DOHH2 (cell line): ENCODE measurements at regions not wholly inside any gene's neighbourhood (a gene's known extent, or its start where the extent isn't known, plus 50 kb on each side); places are given as distances from the start of the nearest gene placed in this dataset.

Experiments used
- H3F3A ChIP-seq: fragments of 200-600 bp; sonication (generic), shearing (Covaris generic); 2 replicates; pipeline ENCODE4 v1.6.0; 2016; ENCODE audit warnings: antibody characterized with exemption, mild to moderate bottlenecking; ENCODE audit not compliant: control insufficient read depth, insufficient read depth
- H3K27ac ChIP-seq: fragments of 200-600 bp; sonication (generic); 2 replicates; pipeline ENCODE4 v1.5.1; 2014; ENCODE audit warnings: low read depth, mild to moderate bottlenecking, low read length, moderate library complexity
- H3K27me3 ChIP-seq: fragments of 200-600 bp; sonication (generic); 2 replicates; pipeline ENCODE4 v1.6.1; 2014; ENCODE audit warnings: mild to moderate bottlenecking, low read length, mixed read lengths; ENCODE audit not compliant: control insufficient read depth
- H3K36me3 ChIP-seq: fragments of 200-600 bp; sonication (generic); 2 replicates; pipeline ENCODE4 v1.6.1; 2014; ENCODE audit warnings: mild to moderate bottlenecking, low read length, moderate library complexity, mixed read lengths; ENCODE audit not compliant: control insufficient read depth
- H3K4me1 ChIP-seq: fragments of 200-600 bp; sonication (generic); 2 replicates; pipeline ENCODE4 v1.6.1; 2014; ENCODE audit warnings: mild to moderate bottlenecking, low read length, mixed read lengths; ENCODE audit not compliant: control insufficient read depth
- H3K4me2 ChIP-seq: fragments of 200-600 bp; sonication (generic); 2 replicates; pipeline ENCODE4 v1.6.0; 2014; ENCODE audit warnings: mild to moderate bottlenecking, low read length, moderate library complexity
- H3K4me3 ChIP-seq: fragments of 200-600 bp; sonication (generic); 2 replicates; pipeline ENCODE4 v1.5.1; 2014; ENCODE audit warnings: mild to moderate bottlenecking, low read length, mixed read lengths
- H3K79me2 ChIP-seq: fragments of 200-600 bp; sonication (generic); 2 replicates; pipeline ENCODE4 v1.6.1; 2014; ENCODE audit warnings: mild to moderate bottlenecking, low read length, mixed read lengths; ENCODE audit not compliant: control insufficient read depth
- H3K9me2 ChIP-seq: fragments of 200-600 bp; sonication (generic); replicated peaks from 2 replicates; pipeline ENCODE4 v1.6.1; 2014; ENCODE audit warnings: mild to moderate bottlenecking, low read length, mixed read lengths; ENCODE audit not compliant: control insufficient read depth
- H3K9me3 ChIP-seq: fragments of 200-600 bp; sonication (generic); 2 replicates; pipeline ENCODE4 v1.6.1; 2014; ENCODE audit warnings: antibody characterized with exemption, low read length, mixed read lengths; ENCODE audit not compliant: control insufficient read depth, insufficient read depth
- H4K20me1 ChIP-seq: fragments of 200-600 bp; sonication (generic); 2 replicates; pipeline ENCODE4 v1.6.0; 2014; ENCODE audit warnings: low read depth, mild to moderate bottlenecking, antibody characterized with exemption, low read length, moderate library complexity; ENCODE audit not compliant: control insufficient read depth, insufficient read depth
- CTCF ChIP-seq: fragments of 200-600 bp; sonication (generic); IDR thresholded peaks from one replicate; pipeline ENCODE4 v1.5.1; 2014; ENCODE audit warnings: antibody characterized with exemption, mild to moderate bottlenecking, low read depth, low read length; ENCODE audit not compliant: poor library complexity, severe bottlenecking
- EZH2phosphoT487 ChIP-seq: fragments of 200-600 bp; sonication (generic); IDR thresholded peaks from 2 replicates; pipeline ENCODE4 v1.6.1; 2017; ENCODE audit warnings: borderline replicate concordance, mild to moderate bottlenecking, antibody characterized with exemption, low read length, moderate library complexity, mixed read lengths

GRCh38 chr18:57943723-57944122, 100.3 kb upstream of the NEDD4L start:
- Histone ChIP-seq H3K9me3 (no peaks in the 10 kb centered on the region), H4K20me1 (no peaks in the 10 kb centered on the region), H3K4me2 (no peak overlapping the region), H3K36me3 (no peaks in the 10 kb centered on the region), H3K9me2 (no peaks in the 10 kb centered on the region), H3K27me3 (0 out of 2 replicates have a peak, but pooled peaks cover 3% of the 10 kb centered on the region), H3K4me3 (no peak overlapping the region), H3F3A (no peaks in the 10 kb centered on the region), H3K27ac (no peak overlapping the region), H3K4me1 (peaks cover 26% of the 10 kb centered on the region), H3K79me2 (no peaks in the 10 kb centered on the region)
- no peak for TF ChIP-seq CTCF
- TF ChIP-seq EZH2phosphoT487: no peak

- Histone ChIP-seq H3K79me2 (no peaks in the 10 kb centered on the region), H3K27me3 (0 out of 2 replicates have a peak, but pooled peaks cover 3% of the 10 kb centered on the region), H3K36me3 (no peaks in the 10 kb centered on the region), H3F3A (no peaks in the 10 kb centered on the region), H3K4me2 (no peak overlapping the region), H3K9me3 (no peaks in the 10 kb centered on the region), H3K27ac (no peak overlapping the region), H4K20me1 (no peaks in the 10 kb centered on the region), H3K4me3 (no peak overlapping the region), H3K4me1 (peaks cover 26% of the 10 kb centered on the region), H3K9me2 (no peaks in the 10 kb centered on the region)
- TF ChIP-seq CTCF (no peak), EZH2phosphoT487 (no peak)
Measured at GRCh38 chr18:57942493-57942892, 101.5 kb upstream of the NEDD4L start.

- Histone ChIP-seq H3K79me2 (no peaks in the 10 kb centered on the region), H3K9me3 (no peaks in the 10 kb centered on the region), H3K27ac (no peak overlapping the region), H3K4me3 (no peak overlapping the region), H3K27me3 (peaks cover 6% of the 10 kb centered on the region; the same call in 1 of the 2 replicates), H3K9me2 (no peaks in the 10 kb centered on the region), H3F3A (no peaks in the 10 kb centered on the region), H4K20me1 (no peaks in the 10 kb centered on the region), H3K4me2 (no peak overlapping the region), H3K4me1 (peaks cover 28% of the 10 kb centered on the region), H3K36me3 (no peaks in the 10 kb centered on the region)
- TF ChIP-seq EZH2phosphoT487 (no peak), CTCF (no peak)
Measured at GRCh38 chr18:57941841-57942489, 102.1 kb upstream of the NEDD4L start.
